ENCODE measurements at regions not wholly inside any gene's neighbourhood (a gene's known extent, or its start where the extent isn't known, plus 50 kb on each side); places are given as distances from the start of the nearest gene placed in this dataset.
A peak's percentile ranks its signal among the peaks of the same experiment; 100 is the strongest.

DNA sequence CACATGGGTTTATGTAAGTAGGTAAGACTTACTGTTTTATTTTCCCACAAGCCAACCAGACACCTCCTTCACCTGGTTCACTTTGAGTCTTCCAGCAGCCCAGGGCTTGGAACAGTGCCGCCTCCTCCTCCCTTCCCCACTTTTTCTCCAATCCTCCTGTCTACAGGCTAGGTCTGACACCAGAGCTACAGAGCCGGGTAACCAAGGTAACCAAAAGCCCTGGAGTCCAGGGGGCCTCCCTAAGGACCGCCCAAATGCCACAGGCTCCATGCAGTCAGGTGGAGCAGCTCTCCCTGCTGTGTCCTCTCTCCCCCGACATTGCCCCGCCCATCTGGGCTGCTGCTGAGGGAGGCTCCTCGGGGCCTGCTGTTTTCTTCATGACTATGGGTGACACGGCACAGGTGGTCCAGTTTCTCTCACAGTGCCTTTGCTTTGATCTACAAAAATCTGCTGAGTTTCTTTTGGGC is 138.0 kb upstream of the EFNA5 start:
- Histone ChIP-seq H3K79me2 (ENCODE audit: insufficient read depth, low read length) (no peaks in the 10 kb centered on the region), H2AFZ (ENCODE audit: low read length) (no peak overlapping the region), H3K9me3 (ENCODE audit: low read depth, low read length) (no peaks in the 10 kb centered on the region), H3K4me1 (ENCODE audit: insufficient read depth, low read length) (peaks cover 10% of the 10 kb centered on the region), H4K20me1 (ENCODE audit: insufficient read depth, low read length) (no peaks in the 10 kb centered on the region), H3K27me3 (ENCODE audit: insufficient read depth, low read length) (peaks cover 4% of the 10 kb centered on the region), H3K4me3 (ENCODE audit: insufficient read depth, low read length) (no peak overlapping the region), H3K4me2 (ENCODE audit: insufficient read depth, low read length) (no peak overlapping the region), H3K27ac (ENCODE audit: low read depth, low read length) (no peak overlapping the region), H3K36me3 (ENCODE audit: insufficient read depth, low read length) (no peaks in the 10 kb centered on the region)
- TF ChIP-seq, protein P1, sequence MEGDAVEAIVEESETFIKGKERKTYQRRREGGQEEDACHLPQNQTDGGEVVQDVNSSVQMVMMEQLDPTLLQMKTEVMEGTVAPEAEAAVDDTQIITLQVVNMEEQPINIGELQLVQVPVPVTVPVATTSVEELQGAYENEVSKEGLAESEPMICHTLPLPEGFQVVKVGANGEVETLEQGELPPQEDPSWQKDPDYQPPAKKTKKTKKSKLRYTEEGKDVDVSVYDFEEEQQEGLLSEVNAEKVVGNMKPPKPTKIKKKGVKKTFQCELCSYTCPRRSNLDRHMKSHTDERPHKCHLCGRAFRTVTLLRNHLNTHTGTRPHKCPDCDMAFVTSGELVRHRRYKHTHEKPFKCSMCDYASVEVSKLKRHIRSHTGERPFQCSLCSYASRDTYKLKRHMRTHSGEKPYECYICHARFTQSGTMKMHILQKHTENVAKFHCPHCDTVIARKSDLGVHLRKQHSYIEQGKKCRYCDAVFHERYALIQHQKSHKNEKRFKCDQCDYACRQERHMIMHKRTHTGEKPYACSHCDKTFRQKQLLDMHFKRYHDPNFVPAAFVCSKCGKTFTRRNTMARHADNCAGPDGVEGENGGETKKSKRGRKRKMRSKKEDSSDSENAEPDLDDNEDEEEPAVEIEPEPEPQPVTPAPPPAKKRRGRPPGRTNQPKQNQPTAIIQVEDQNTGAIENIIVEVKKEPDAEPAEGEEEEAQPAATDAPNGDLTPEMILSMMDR (IDR thresholded peaks at IDR 0.05; ENCODE audit: extremely low read depth, low read depth, low read length), result no peak
- DNase-seq (ENCODE audit: insufficient read length, low spot score, missing footprints), result peak; percentile 26

DNA sequence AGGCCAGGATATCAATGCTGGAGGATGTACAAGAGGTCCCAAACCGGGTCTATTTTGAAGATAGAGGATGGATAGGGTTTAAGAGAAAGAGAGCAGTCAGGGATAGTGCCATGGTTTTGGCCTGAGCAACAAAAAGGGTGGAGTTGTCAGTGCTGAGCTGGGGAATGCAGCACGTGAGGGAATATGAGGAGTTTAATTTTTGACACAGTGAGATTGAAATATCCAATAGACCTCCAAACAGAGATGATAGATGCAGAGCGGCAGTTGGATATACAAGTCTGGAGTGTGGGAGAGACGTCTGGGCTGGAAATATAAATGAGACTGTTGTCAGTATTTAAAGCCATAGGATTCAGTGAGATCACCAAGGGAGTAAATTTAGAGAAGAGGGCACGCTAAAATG is 136.7 kb upstream of the EFNA5 start:
- H3K79me2 ChIP-seq (ENCODE audit: insufficient read depth, low read length), result no peaks in the 10 kb centered on the region
- H3K4me2 ChIP-seq (ENCODE audit: insufficient read depth, low read length), result no peak overlapping the region
- H3K4me1 ChIP-seq (ENCODE audit: insufficient read depth, low read length), result peaks cover 1% of the 10 kb centered on the region
- no peaks in the 10 kb centered on the region for H4K20me1 ChIP-seq (ENCODE audit: insufficient read depth, low read length)
- TF ChIP-seq, protein P1 (IDR thresholded peaks at IDR 0.05; ENCODE audit: extremely low read depth, low read depth, low read length), result no peak
- no peak overlapping the region for H3K27ac ChIP-seq (ENCODE audit: low read depth, low read length)
- H3K36me3 ChIP-seq (ENCODE audit: insufficient read depth, low read length), result no peaks in the 10 kb centered on the region
- DNase-seq (ENCODE audit: insufficient read length, low spot score, missing footprints), result no peak
- no peaks in the 10 kb centered on the region for H3K9me3 ChIP-seq (ENCODE audit: low read depth, low read length)
- H3K27me3 ChIP-seq (ENCODE audit: insufficient read depth, low read length), result peaks cover 8% of the 10 kb centered on the region
- no peak overlapping the region for H2AFZ ChIP-seq (ENCODE audit: low read length)
- no peak overlapping the region for H3K4me3 ChIP-seq (ENCODE audit: insufficient read depth, low read length)

DNA sequence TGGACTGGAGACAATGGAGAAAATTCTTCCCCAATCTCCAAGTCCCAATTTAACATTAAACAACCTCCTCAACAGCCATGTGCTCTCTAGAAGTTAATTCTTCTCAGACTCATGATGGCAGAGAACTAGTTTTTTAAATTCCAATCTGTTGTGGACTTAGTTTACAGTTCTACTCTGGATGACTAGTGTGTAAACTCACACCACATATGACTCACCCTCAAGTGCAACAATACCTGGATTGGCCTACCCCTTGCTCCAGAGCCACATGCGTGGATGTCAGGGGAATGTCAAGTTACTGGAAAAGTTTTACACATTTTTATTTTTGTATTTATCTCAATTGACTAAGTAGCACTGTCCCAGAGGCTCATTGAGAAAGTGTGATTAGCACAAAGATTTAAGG is 136.0 kb upstream of the EFNA5 start:
- Histone ChIP-seq H3K4me3 (ENCODE audit: insufficient read depth, low read length) (no peak overlapping the region), H3K79me2 (ENCODE audit: insufficient read depth, low read length) (no peaks in the 10 kb centered on the region), H3K4me2 (ENCODE audit: insufficient read depth, low read length) (no peak overlapping the region), H3K4me1 (ENCODE audit: insufficient read depth, low read length) (no peaks in the 10 kb centered on the region), H3K36me3 (ENCODE audit: insufficient read depth, low read length) (no peaks in the 10 kb centered on the region), H3K9me3 (ENCODE audit: low read depth, low read length) (no peaks in the 10 kb centered on the region), H3K27ac (ENCODE audit: low read depth, low read length) (no peak overlapping the region), H3K27me3 (ENCODE audit: insufficient read depth, low read length) (peaks cover 8% of the 10 kb centered on the region), H2AFZ (ENCODE audit: low read length) (no peak overlapping the region), H4K20me1 (ENCODE audit: insufficient read depth, low read length) (no peaks in the 10 kb centered on the region)
- DNase-seq (ENCODE audit: insufficient read length, low spot score, missing footprints), result no peak
- TF ChIP-seq, protein P1 (IDR thresholded peaks at IDR 0.05; ENCODE audit: extremely low read depth, low read depth, low read length), result no peak

DNA sequence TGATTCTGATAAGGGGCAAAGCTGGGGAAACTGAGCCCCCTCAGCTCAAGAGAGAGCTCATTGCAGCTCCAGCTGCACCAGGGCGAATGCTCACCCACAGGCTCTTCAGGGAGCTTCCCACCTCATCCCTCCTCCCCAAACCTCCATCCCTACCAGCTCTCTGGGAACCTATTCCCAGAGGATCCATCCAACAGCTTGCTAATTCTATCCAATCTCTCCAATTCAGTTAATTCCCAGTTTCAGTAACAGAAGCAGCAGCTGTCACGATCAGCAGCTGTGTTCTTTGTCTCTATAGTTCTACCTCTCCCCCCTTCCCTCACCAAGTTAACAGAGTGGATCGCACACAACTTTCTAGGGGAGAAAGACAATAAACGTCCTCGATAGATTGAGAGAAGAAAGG is 135.5 kb upstream of the EFNA5 start:
- no peak overlapping the region for H3K4me2 ChIP-seq (ENCODE audit: insufficient read depth, low read length)
- H4K20me1 ChIP-seq (ENCODE audit: insufficient read depth, low read length), result no peaks in the 10 kb centered on the region
- H3K27ac ChIP-seq (ENCODE audit: low read depth, low read length), result no peak overlapping the region
- no peak overlapping the region for H3K4me3 ChIP-seq (ENCODE audit: insufficient read depth, low read length)
- H3K9me3 ChIP-seq (ENCODE audit: low read depth, low read length), result no peaks in the 10 kb centered on the region
- no peaks in the 10 kb centered on the region for H3K4me1 ChIP-seq (ENCODE audit: insufficient read depth, low read length)
- DNase-seq (ENCODE audit: insufficient read length, low spot score, missing footprints), result no peak
- H3K36me3 ChIP-seq (ENCODE audit: insufficient read depth, low read length), result no peaks in the 10 kb centered on the region
- TF ChIP-seq, protein P1 (IDR thresholded peaks at IDR 0.05; ENCODE audit: extremely low read depth, low read depth, low read length), result no peak
- H3K79me2 ChIP-seq (ENCODE audit: insufficient read depth, low read length), result no peaks in the 10 kb centered on the region
- H2AFZ ChIP-seq (ENCODE audit: low read length), result no peak overlapping the region
- peaks cover 8% of the 10 kb centered on the region for H3K27me3 ChIP-seq (ENCODE audit: insufficient read depth, low read length)
